ENCODE measurements at regions not wholly inside any gene's neighbourhood (a gene's known extent, or its start where the extent isn't known, plus 50 kb on each side); places are given as distances from the start of the nearest gene placed in this dataset.

- TF ChIP-seq TFDP1 (CRISPR knock-in tag; IDR thresholded peaks at IDR 0.05; ENCODE audit: borderline replicate concordance) (peak; percentile 56; the same call in 1 of the 2 replicates), ZNF513 (CRISPR knock-in tag; conservative IDR thresholded peaks at IDR 0.05) (no peak), ZBED4 (CRISPR knock-in tag; IDR thresholded peaks at IDR 0.05; ENCODE audit: borderline replicate concordance) (peak; percentile 42; the same call in 1 of the 2 replicates), ZNF276 (CRISPR knock-in tag; IDR thresholded peaks at IDR 0.05; ENCODE audit: low read depth) (no peak), CREM (IDR thresholded peaks at IDR 0.05) (peak; percentile 69; the same call in 1 of the 2 replicates), CREM (CRISPR knock-in tag; IDR thresholded peaks at IDR 0.05) (no peak), KDM5B (CRISPR knock-in tag; IDR thresholded peaks at IDR 0.05; ENCODE audit: borderline replicate concordance) (peak; percentile 51; the same call in 1 of the 2 replicates), MLX (CRISPR knock-in tag; IDR thresholded peaks at IDR 0.05) (peak; percentile 72; the same call in 1 of the 2 replicates), ZNF317 (CRISPR knock-in tag; IDR thresholded peaks at IDR 0.05) (no peak; the same call in 1 of the 2 replicates), PBX2 (CRISPR knock-in tag; IDR thresholded peaks at IDR 0.05) (no peak), ZNF510 (CRISPR knock-in tag; IDR thresholded peaks at IDR 0.05; ENCODE audit: low read depth) (no peak), NFAT5 (CRISPR knock-in tag; IDR thresholded peaks at IDR 0.05) (0 out of 2 replicates have a peak, but pooled peaks have one; percentile 49)
These were observed 86.3 kb downstream of the SNX5 start (continued) for GRCh38 chr20:17882065-17882833.

Data from HepG2 (cell line).